ENCODE measurements at regions not wholly inside any gene's neighbourhood (a gene's known extent, or its start where the extent isn't known, plus 50 kb on each side); places are given as distances from the start of the nearest gene placed in this dataset.
"Not testable (repeated sequence)": the region's sequence is repeated elsewhere in the genome, so short reads cannot be mapped to it uniquely, and the experiment has no call there.

GRCh38 chr5:36508331-36508730 is 98.1 kb upstream of the SLC1A3 start:
- TF ChIP-seq EZH2phosphoT487 (IDR thresholded peaks at IDR 0.05; ENCODE audit: borderline replicate concordance, low read depth, low read length); CTCF (conservative IDR thresholded peaks at IDR 0.05; ENCODE audit: low read length): not testable (repeated sequence)
